Lung (tissue), 11 donors: ENCODE measurements at regions not wholly inside any gene's neighbourhood (a gene's known extent, or its start where the extent isn't known, plus 50 kb on each side); places are given as distances from the start of the nearest gene placed in this dataset.

ENCODE experiments used
- ATAC-seq: fragments of 200-7000 bp; cut with Tn5 transposase; one replicate; pipeline ENCODE4 v1.9.1; 2020; ENCODE audit warnings: moderate number of reproducible peaks; ENCODE audit not compliant: insufficient read depth, low FRiP score
- DNase-seq, 3 donors: peaks; one replicate each; pipeline ENCODE4 v3.0.0-alpha.2; 2013 to 2017
- H3K27ac ChIP-seq, 2 donors: one replicate each; pipeline ENCODE4 v1.5.1; 2013; ENCODE audit warnings: mild to moderate bottlenecking in 2 of 2, moderate library complexity in 2 of 2, control low read depth in 1 of 2, inconsistent platforms in 1 of 2, low read depth in 1 of 2, low read length in 1 of 2
- H3K27me3 ChIP-seq, 3 donors: one replicate each; pipeline ENCODE4 v1.5.1; 2013; ENCODE audit warnings: low read length in 2 of 3; ENCODE audit not compliant: control insufficient read depth in 3 of 3, insufficient read depth in 3 of 3
- H3K36me3 ChIP-seq, 4 donors: one replicate each; pipeline ENCODE4 v1.5.1; 2013; ENCODE audit warnings: low read length in 4 of 4, mild to moderate bottlenecking in 1 of 4, moderate library complexity in 1 of 4; ENCODE audit not compliant: control insufficient read depth in 4 of 4, insufficient read depth in 4 of 4
- H3K4me1 ChIP-seq, 5 donors: one replicate each; pipeline ENCODE4 v1.5.1; 2013; ENCODE audit warnings: low read length in 5 of 5, mild to moderate bottlenecking in 2 of 5, moderate library complexity in 1 of 5; ENCODE audit not compliant: control insufficient read depth in 5 of 5, insufficient read depth in 5 of 5
- H3K4me3 ChIP-seq: one replicate; pipeline ENCODE4 v1.5.1; 2013; ENCODE audit warnings: mild to moderate bottlenecking, control low read depth, moderate library complexity
- H3K9ac ChIP-seq, 2 donors: one replicate each; pipeline ENCODE4 v1.5.1; 2013; ENCODE audit warnings: low read length in 2 of 2, control low read depth in 1 of 2; ENCODE audit not compliant: insufficient read depth in 1 of 2
- H3K9me3 ChIP-seq, 4 donors: one replicate each; pipeline ENCODE4 v1.5.1; 2013; ENCODE audit warnings: low read length in 3 of 4, mild to moderate bottlenecking in 1 of 4, moderate library complexity in 1 of 4; ENCODE audit not compliant: control insufficient read depth in 4 of 4, insufficient read depth in 3 of 4
- WGBS, 2 donors: extraction: QIAGEN DNeasy Blood & Tissue Kit; methylation state at CpG; one replicate each; pipeline ENCODE4 v1.1.7; 2013; 5-methylcytosine and 5-hydroxymethylcytosine counted together
- TF ChIP-seq, protein P1 (sequence below): IDR thresholded peaks from 2 replicates; pipeline ENCODE4 v1.5.1; 2012; ENCODE audit warnings: mild to moderate bottlenecking; ENCODE audit errors: control extremely low read depth, extremely low read depth
- donor health status: control.
- donor health status: control.
- donor health status: Bipolar disorder and iron deficiency.
- donor health status: healthy.
- donor health status: DM: yes; HTN: yes; CAD: no.

GRCh38 chr18:75739682-75740081, 312.2 kb upstream of the SMIM21 start:
- H3K9me3 ChIP-seq = peaks cover 0 to 6% (median 2%) of the 10 kb centered on the region in 4 donors
- H3K27ac ChIP-seq = no peak overlapping the region
- H3K27me3 ChIP-seq = no peaks in the 10 kb centered on the region
- H3K4me1 ChIP-seq = peaks cover 0 to 12% (median 0%) of the 10 kb centered on the region in 5 donors
- H3K4me3 ChIP-seq = no peak overlapping the region
- peak in 2 of 3 donors; percentile 25 to 30 for DNase-seq
- H3K9ac ChIP-seq = no peak overlapping the region
- TF ChIP-seq, protein P1, sequence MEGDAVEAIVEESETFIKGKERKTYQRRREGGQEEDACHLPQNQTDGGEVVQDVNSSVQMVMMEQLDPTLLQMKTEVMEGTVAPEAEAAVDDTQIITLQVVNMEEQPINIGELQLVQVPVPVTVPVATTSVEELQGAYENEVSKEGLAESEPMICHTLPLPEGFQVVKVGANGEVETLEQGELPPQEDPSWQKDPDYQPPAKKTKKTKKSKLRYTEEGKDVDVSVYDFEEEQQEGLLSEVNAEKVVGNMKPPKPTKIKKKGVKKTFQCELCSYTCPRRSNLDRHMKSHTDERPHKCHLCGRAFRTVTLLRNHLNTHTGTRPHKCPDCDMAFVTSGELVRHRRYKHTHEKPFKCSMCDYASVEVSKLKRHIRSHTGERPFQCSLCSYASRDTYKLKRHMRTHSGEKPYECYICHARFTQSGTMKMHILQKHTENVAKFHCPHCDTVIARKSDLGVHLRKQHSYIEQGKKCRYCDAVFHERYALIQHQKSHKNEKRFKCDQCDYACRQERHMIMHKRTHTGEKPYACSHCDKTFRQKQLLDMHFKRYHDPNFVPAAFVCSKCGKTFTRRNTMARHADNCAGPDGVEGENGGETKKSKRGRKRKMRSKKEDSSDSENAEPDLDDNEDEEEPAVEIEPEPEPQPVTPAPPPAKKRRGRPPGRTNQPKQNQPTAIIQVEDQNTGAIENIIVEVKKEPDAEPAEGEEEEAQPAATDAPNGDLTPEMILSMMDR = no peak
- no peaks in the 10 kb centered on the region for H3K36me3 ChIP-seq
- no peak for ATAC-seq
- 41 to 58% methylated on average over 7 of the region's 7 CpGs for WGBS, 2 donors

DNA sequence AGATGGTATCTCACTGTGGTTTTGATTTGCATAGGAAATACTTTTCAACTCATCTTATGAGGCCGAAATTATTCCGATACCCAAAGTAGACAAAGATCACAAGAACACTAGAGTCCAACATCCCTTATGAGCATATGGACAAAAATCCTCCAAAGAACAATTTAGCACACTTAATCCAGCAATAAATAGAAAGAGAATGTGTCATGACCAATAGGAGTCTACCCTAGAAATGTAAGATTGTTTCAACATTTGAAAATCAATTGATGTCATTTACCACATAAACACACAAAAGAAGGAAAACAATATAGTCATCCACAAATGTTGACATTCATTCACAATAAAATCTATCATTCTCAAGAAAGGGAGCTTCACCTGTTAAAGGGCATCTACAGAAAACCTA, 307.8 kb upstream of the SMIM21 start:
- TF ChIP-seq, protein P1 = no peak
- Histone ChIP-seq H3K9me3 (peaks cover 0 to 6% (median 2%) of the 10 kb centered on the region in 4 donors), H3K36me3 (no peaks in the 10 kb centered on the region), H3K27me3 (no peaks in the 10 kb centered on the region), H3K27ac (no peak overlapping the region), H3K9ac (no peak overlapping the region), H3K4me1 (no peaks in the 10 kb centered on the region), H3K4me3 (no peak overlapping the region)
- DNase-seq = no peak
- ATAC-seq = no peak
- 93 to 99% methylated on average over 2 of the region's 2 CpGs for WGBS, 2 donors

DNA sequence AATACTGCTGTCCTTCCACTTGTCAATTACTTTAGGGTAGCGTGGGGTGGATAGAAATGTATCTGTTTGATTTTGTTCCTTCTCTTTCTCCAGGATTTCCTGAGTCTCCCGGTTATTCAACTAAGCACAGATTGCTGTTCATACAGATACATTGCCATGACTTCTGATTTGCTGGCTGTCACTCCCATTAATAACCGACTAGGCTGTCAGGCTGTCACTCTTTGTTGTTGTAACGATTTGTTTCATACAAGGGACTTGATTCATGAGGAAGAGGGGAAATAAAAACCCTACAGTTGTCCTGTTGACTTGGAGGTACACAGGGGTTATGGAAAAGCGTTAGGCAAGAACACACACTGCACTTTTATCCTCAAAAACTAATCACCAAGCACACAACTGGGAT, 302.7 kb upstream of the SMIM21 start:
- DNase-seq (no peak), ATAC-seq (no peak)
- Histone ChIP-seq H3K9ac (no peak overlapping the region), H3K27me3 (peaks cover 0 to 8% (median 0%) of the 10 kb centered on the region in 3 donors), H3K4me3 (no peak overlapping the region), H3K27ac (no peak overlapping the region), H3K9me3 (no peaks in the 10 kb centered on the region), H3K4me1 (no peaks in the 10 kb centered on the region), H3K36me3 (no peaks in the 10 kb centered on the region)
- TF ChIP-seq, protein P1 = no peak
- 43 to 52% methylated on average over 5 of the region's 5 CpGs for WGBS, 2 donors

- no peaks in the 10 kb centered on the region for H3K4me1 ChIP-seq
- H3K27me3 ChIP-seq = peaks cover 0 to 8% (median 0%) of the 10 kb centered on the region in 3 donors
- H3K27ac ChIP-seq = no peak overlapping the region
- 73 to 96% methylated on average over 7 of the region's 7 CpGs for WGBS, 2 donors
- H3K9ac ChIP-seq = no peak overlapping the region
- no peaks in the 10 kb centered on the region for H3K9me3 ChIP-seq
- H3K36me3 ChIP-seq = no peaks in the 10 kb centered on the region
- TF ChIP-seq, protein P1 = no peak
- no peak for DNase-seq
- ATAC-seq = no peak
- H3K4me3 ChIP-seq = no peak overlapping the region
Observed at GRCh38 chr18:75728621-75729020, 301.1 kb upstream of the SMIM21 start.
